Inflammatory macrophage treated with lipopolysaccharide for 1 hour (primary cell): ENCODE measurements at regions not wholly inside any gene's neighbourhood (a gene's known extent, or its start where the extent isn't known, plus 50 kb on each side); places are given as distances from the start of the nearest gene placed in this dataset.
"Not testable (repeated sequence)": the region's sequence is repeated elsewhere in the genome, so short reads cannot be mapped to it uniquely, and the experiment has no call there.

ENCODE experiments used
- DNase-seq, 2 donors: peaks; one replicate each; pipeline ENCODE4 v3.0.0-alpha.2; 2020 to 2022

GRCh38 chr6:25127076-25127837 lies 151.9 kb upstream of the CARMIL1 start:
- DNase-seq = no peak

- DNase-seq = peak in 1 of 2 donors; percentile 26
These were observed 148.7 kb upstream of the CARMIL1 start for GRCh38 chr6:25130518-25130917.

GRCh38 chr6:25132934-25133333 lies 146.2 kb upstream of the CARMIL1 start:
- no peak for DNase-seq

- no peak for DNase-seq
These were observed 145.6 kb upstream of the CARMIL1 start for GRCh38 chr6:25133568-25133967.

- peak in 1 of 2 donors; percentile 28 for DNase-seq
These were observed 142.3 kb upstream of the CARMIL1 start for GRCh38 chr6:25136854-25137253.

- peak in 1 of 2 donors; percentile 53 for DNase-seq
These were observed 141.7 kb upstream of the CARMIL1 start for GRCh38 chr6:25137480-25137879.

- DNase-seq = no peak
These were observed 141.3 kb upstream of the CARMIL1 start for GRCh38 chr6:25137916-25138232.

- peak; percentile 76 to 81 for DNase-seq
These were observed 140.8 kb upstream of the CARMIL1 start for GRCh38 chr6:25138233-25138933.

GRCh38 chr6:25138934-25139415 lies 140.2 kb upstream of the CARMIL1 start:
- DNase-seq = no peak

GRCh38 chr6:25139608-25140007 lies 139.6 kb upstream of the CARMIL1 start:
- not testable (repeated sequence) for DNase-seq

GRCh38 chr6:25142506-25142905 lies 136.7 kb upstream of the CARMIL1 start:
- no peak for DNase-seq

GRCh38 chr6:25144919-25145318 lies 134.3 kb upstream of the CARMIL1 start:
- no peak for DNase-seq

GRCh38 chr6:25147223-25147622 lies 132.0 kb upstream of the CARMIL1 start:
- no peak for DNase-seq

GRCh38 chr6:25150031-25150430 lies 129.1 kb upstream of the CARMIL1 start:
- DNase-seq = no peak

- DNase-seq = no peak
These were observed 128.3 kb upstream of the CARMIL1 start for GRCh38 chr6:25150863-25151262.

- DNase-seq = no peak
These were observed 126.1 kb upstream of the CARMIL1 start for GRCh38 chr6:25153079-25153478.

GRCh38 chr6:25154034-25154596 lies 125.1 kb upstream of the CARMIL1 start:
- DNase-seq = no peak

GRCh38 chr6:25155211-25155610 lies 124.0 kb upstream of the CARMIL1 start:
- DNase-seq = no peak

- DNase-seq = no peak
These were observed 123.1 kb upstream of the CARMIL1 start for GRCh38 chr6:25156123-25156522.

GRCh38 chr6:25157183-25157582 lies 122.0 kb upstream of the CARMIL1 start:
- DNase-seq = no peak

- no peak for DNase-seq
These were observed 121.3 kb upstream of the CARMIL1 start for GRCh38 chr6:25157842-25158241.

GRCh38 chr6:25160134-25160533 lies 119.0 kb upstream of the CARMIL1 start:
- not testable (repeated sequence) for DNase-seq

- DNase-seq = no peak
These were observed 114.0 kb upstream of the CARMIL1 start for GRCh38 chr6:25165177-25165576.

GRCh38 chr6:25165800-25166199 lies 113.4 kb upstream of the CARMIL1 start:
- DNase-seq = no peak
